DMS114 treated with DMSO at 0.1 percent for 48 hours (cell line): ENCODE measurements at regions not wholly inside any gene's neighbourhood (a gene's known extent, or its start where the extent isn't known, plus 50 kb on each side); places are given as distances from the start of the nearest gene placed in this dataset.

Source experiments
- DNase-seq: peaks from one replicate; lab custom pipeline; 2025; ENCODE audit not compliant: unreplicated experiment; lab: John Stamatoyannopoulos, UW

GRCh38 chr12:132426349-132427173 lies 63.4 kb upstream of the FBRSL1 start:
- DNase-seq: no peak

DNA sequence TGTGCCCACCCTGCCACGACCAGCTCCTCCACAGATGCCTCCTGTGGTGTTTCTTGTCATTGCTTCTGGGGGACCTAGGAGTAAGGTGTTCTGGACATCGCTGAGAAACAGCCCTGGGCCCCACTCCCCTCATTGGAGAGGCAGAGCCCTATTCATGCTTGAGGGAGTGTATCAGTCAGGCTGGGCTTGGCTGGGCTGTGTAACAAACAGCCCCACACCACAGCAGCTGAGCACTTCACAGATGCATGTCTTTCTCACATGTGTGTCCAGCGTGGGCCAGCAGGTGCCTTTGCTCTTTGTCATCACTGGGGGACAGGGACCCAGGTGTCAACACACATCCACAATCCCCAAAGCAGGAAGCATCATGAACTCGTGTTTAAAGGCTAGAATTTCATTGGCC lies 65.1 kb upstream of the FBRSL1 start:
- DNase-seq: no peak

DNA sequence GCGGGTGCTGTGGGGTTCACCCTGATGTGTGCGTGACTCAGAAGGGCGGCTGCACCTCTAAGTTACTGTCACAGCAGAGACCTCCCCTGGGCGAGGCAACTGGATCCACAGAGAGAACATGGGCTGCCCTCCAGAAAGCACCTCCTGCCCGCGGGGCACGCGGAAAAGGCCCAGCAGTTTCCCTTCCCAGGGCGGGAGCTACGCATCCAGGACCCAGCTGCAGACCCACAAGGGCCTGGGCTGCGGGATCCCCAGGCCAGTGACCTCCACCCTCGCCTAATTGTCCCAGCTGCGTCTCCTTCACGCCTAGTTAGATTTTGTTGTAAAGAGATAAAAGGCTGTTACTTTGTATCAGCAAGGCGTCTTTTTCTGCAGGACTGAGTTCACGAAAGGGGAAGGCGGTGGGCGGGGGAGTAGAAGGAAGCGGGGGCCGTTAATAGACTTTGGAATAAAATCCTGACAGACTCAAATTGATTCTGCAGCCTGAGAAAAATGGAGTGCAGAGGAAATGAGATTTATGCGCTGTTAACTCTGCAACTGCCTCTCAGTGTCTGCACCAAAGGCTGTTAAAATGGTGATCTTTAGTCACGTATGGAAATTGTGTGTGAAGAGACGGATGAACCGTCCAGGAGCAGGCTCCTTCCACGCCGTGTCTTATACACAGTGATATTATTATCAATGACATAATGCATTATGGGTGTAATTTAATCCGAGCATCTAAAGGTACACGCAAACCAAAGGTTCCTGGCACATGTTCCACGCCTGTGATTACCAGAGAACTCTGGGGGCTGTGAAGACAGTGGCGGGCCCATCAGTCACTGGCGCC lies 65.9 kb upstream of the FBRSL1 start:
- no peak for DNase-seq

- peak; percentile 10 for DNase-seq
These were observed 66.6 kb upstream of the FBRSL1 start for GRCh38 chr12:132423251-132423819.

DNA sequence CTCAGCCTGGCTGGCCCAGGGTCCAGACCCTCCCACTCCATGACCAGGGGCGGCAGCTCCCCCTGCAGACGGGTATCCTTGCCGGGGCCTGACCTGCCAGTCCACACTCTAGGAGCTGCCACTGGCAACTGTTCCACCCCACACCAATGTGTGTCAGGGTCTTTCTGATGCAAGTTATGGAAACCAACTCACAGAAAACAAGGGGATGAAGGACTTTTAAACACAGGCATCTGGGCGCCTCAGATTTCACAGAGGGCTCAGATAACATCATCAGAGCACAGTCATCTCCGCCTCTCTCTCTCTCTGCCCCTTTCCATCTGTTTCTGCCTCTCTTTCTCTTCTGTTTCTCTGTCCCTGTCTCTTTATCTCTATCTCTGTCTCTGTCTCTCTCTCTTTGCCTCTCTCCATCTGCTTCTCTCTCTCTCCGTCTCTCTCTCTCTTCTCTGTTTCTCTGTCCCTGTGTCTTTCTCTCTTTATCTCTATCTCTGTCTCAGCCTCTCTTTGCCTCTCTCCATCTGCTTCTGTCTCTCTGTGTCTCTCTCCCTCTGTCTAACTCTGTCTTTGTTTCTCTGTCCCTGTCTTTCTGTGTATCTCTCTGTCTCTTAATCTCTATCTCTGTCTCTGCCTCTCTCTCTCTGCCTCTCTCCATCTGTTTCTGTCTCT lies 67.4 kb upstream of the FBRSL1 start:
- DNase-seq: no peak

- DNase-seq: no peak
These were observed 67.9 kb upstream of the FBRSL1 start for GRCh38 chr12:132422040-132422380.

DNA sequence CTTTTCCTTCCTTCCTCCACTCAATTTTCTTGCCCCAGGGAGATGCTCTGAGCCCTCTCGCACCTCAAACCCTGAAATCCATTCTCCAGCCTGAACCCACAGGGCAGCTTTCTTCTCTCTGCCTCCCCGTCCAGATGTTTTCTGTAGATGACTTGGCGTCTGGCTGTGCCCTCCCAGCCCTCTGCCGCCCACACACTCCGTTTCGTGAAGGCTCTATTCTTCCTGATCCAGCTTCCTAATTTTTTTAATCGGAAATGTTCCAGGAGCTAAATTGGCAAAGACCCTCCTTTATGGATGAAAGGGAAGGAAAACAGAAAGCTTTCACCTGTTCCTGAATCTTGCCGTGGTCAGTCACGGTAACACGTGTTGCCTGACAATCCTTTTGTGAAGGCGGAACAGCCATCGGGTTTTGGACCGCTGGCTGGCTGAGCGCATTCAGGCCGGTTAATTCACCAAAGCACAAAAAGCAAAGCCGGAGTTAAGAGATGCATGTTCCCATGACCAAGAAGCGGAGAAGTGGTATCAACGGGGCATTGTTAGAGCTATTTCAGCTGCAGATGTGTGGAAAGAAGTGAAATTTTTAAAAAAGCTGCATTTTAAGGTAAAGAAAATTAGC lies 70.2 kb upstream of the FBRSL1 start:
- DNase-seq: no peak

GRCh38 chr12:132418393-132418925 lies 71.5 kb upstream of the FBRSL1 start:
- no peak for DNase-seq

GRCh38 chr12:132417741-132418140 lies 72.2 kb upstream of the FBRSL1 start:
- DNase-seq: no peak

- no peak for DNase-seq
These were observed 73.1 kb upstream of the FBRSL1 start for GRCh38 chr12:132416827-132417226.

GRCh38 chr12:132416121-132416673 lies 73.8 kb upstream of the FBRSL1 start:
- no peak for DNase-seq

GRCh38 chr12:132415327-132416120 lies 74.4 kb upstream of the FBRSL1 start:
- no peak for DNase-seq

DNA sequence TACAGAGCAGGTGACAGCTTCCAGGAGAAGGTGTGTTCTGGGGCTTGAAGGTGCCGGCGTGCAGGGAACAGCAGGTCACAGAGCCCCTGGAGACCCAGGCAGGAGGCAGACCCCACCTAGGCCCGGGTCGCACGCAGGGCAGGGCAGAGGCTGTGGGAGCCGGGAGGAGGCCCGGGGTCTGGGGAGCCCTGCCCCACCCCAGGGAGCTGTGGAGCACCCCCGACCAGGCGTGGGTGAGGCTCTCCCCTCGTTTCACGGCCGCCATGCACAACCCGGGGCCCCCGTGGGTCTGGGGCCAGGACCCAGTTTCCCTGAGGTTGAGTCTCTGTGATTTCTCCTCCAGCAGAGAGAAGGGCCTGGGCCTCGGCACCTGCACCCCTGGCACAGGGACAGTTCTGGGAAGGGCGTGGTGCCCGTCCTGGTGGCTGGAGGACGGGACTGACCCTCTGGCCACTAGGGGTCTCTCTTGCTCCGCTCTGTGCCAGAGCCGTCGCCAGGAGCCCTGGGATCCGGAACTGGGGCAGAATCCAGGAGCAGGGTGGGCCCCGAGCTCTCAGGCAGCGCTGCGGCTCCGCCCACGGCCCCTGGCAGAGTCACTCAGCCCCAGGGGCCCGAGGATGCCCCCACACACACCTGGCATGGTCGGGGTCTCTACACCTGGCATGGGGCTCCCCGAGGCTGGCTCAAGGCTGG lies 75.2 kb upstream of the FBRSL1 start:
- DNase-seq: peak; percentile 77

- DNase-seq: no peak
These were observed 75.9 kb upstream of the FBRSL1 start for GRCh38 chr12:132413931-132414588.

- no peak for DNase-seq
These were observed 78.5 kb upstream of the FBRSL1 start for GRCh38 chr12:132411457-132411856.

GRCh38 chr12:132410849-132411248 lies 79.1 kb upstream of the FBRSL1 start:
- DNase-seq: no peak

GRCh38 chr12:132410296-132410625 lies 79.7 kb upstream of the FBRSL1 start:
- no peak for DNase-seq

DNA sequence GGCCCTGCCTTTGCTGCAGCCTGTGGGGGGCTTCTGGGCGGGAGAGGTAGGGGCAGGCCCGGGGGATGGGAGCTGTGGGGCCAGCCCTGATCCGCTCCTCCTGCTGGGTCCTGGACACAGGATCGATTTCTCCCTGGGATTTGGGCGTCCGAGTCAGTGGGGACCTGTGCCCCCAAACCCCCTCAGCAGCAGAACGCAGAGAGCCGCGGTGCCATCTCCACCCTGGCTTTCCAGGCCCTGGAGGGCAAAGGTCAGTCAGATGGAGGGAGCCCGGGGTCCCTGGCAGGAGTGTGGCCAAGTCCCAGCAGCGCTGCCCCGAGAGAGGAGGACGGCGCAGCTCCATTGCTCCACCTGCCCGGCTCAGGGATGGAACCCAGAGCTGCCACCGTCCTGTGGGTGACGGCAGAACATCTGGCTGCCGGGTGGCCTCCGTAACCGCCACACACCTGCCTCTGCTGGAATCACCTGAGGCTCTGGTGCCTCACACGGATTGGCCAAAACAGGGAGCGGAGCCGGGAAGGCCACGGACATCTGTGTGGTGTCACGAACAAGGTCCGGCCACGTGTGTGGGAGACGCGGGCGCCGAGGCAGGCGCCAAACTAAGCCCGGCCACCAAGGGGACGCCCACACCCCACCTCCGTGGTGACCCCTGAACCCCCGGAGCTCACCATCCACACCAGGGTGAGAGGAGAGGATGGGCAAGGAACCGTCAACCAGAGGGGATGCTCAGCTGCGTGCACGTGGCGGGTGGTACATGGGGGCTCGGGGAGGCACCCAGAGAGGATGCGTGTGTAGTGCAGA lies 80.3 kb upstream of the FBRSL1 start:
- no peak for DNase-seq
